NOMO-1 treated with DMSO at 0.1 percent for 48 hours (cell line): ENCODE measurements at regions not wholly inside any gene's neighbourhood (a gene's known extent, or its start where the extent isn't known, plus 50 kb on each side); places are given as distances from the start of the nearest gene placed in this dataset.

Experiments used
- DNase-seq: peaks from one replicate; lab custom pipeline; 2025; ENCODE audit not compliant: unreplicated experiment; lab: John Stamatoyannopoulos, UW

DNA sequence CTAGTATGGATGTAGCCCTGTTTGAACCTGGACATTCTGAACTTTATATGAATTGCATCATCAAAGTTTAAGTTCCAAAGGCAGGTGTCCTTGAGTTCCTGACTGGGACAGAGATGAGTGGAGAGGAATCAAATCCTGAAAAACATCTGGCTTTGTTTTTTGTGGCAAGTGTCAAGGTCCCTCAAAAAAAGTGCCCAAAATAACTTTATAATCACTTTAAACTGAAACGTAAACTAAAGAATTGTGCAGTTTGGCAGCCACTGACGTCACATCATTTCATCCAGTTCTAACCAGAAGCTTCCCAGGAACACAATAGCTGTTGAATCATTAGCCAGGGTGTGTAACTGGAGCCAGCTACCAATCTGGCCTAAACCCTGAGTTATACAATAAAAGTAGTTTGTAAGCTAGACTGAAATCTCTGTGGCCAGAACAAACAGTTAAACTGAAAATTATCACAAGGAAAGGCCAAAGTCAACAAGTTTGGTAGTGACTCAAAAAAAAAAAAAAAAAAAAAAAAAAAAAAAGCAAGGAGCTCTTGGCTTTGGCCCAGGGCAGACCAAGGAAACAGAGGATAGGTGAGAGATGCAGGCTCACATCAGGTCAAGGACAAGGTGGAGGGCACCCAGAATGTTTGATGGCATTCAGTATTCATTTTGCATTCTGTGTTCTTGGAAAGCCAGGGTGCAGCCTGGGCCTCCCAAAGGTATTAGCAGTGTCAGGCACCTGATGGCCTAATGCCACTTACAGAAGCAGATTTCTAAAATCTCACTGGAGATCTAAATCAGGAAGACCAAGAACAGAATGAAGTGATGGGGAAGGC, 74.3 kb downstream of the TNFSF18 start:
- DNase-seq = no peak

DNA sequence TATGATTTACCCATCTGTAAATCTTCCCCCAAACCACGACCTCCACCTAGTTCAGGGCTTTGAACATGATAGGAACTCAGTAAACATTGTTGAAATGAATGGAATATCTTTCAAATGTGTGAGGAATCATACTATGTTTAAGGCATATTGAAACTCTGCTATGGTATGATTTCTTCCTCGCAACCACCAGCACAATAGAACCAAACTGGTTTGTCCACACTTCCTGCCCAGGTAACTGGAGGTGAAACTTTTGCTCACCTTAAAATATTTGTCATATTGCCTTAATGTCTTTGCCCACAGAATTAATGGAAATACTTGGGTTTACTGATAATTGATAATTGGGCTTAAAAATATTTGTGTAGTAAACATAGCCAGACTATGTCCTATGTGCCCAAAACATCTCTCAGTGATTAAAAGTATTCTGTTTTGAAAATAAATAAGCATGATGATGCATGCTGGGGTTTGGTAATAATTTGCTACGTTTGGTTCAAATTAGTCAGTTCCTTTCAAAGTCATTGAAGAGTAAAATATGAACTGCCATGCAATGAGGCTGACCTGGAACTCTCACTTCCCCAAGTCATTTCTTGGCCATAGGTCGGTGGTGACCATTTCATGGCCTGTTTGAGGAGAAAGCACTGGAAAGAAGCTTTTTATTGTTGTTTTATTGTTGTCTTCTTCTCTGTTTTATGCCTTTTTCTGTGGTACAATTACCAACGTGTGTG, 73.3 kb downstream of the TNFSF18 start:
- peak; percentile 65 for DNase-seq

DNA sequence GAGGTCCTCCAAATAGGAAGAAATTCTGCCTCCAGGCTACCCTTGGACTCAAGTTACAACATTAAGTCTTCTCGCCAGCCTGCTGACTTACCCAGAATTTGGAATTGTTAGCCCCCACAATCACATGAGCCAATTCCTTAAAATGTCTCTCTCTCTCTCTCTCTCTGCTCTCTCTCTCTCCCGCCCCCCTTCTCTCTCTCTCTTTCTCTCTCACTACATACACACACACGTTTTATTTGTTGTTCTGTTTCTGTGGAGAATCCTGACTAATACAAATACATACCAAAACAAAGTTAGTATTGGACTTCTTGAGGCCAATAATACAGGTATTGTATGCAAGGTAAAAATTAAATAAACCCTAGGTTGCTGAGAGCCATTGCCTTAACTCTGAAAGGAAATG, 72.1 kb downstream of the TNFSF18 start:
- DNase-seq = no peak

DNA sequence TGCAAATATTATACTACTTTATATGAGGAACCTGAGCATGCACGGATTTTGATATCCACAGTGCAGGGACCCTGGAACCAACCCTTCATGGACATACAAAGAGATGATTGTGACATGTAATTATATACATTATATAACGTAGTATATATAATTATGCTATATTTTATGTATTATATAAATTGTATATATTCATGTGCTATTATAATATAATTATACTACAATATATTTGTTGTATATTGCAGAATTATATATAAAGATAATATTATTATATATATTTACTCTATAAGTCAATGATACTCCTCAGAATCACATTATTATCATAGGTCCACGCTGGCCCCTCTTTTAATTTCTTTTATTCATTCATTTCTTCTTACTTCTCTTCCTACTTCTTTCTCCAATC, 70.9 kb downstream of the TNFSF18 start:
- no peak for DNase-seq

DNA sequence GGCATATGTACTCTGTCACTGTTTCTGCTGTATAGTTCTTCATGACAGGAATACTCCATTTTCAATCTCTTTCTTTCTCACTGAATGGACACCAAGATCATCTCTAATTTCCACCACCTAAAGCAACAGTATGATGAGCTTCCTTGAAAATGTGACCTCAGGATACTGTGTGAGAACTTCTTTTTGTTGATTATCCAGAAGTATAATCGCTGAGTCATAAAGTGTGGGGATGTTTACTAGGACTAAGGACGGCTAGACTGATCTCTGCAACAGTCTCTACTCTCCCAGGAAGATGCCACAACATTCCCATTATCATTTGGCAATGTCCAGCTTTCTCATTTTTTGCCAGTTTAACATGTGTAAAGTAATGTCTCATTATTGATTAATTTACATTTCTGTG, 70.3 kb downstream of the TNFSF18 start:
- DNase-seq = no peak

DNA sequence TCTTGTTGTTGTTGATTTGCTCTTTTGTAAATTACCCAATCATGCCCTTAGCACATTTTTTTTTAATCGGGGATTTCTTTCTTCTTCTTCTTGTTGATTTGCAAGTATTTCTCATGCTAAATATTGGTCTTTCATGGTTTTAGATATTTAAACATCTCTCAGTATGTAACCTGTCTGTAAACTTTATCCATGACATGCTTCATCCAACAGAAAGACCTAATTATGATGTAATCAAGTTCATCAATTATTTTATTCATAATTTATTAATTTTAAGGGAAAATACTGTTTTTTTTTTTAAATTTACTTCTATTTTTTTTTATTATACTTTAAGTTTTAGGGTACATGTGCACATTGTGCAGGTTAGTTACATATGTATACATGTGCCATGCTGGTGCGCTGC, 69.8 kb downstream of the TNFSF18 start:
- DNase-seq = no peak
